D721Med (cell line): ENCODE measurements at regions not wholly inside any gene's neighbourhood (a gene's known extent, or its start where the extent isn't known, plus 50 kb on each side); places are given as distances from the start of the nearest gene placed in this dataset.

Source experiments
- DNase-seq: peaks from one replicate; pipeline ENCODE4 v3.0.0; 2011; ENCODE audit warnings: low spot score; ENCODE audit not compliant: insufficient read length
- FAIRE-seq: peaks from 2 replicates; lab custom pipeline; 2011; peaks lifted over from hg19 to GRCh38; lab: Jason Lieb, UNC
- CTCF ChIP-seq: IDR thresholded peaks from 2 replicates; pipeline ENCODE4 v1.5.1; 2012; ENCODE audit warnings: mild to moderate bottlenecking, control low read depth; ENCODE audit not compliant: insufficient read depth; ENCODE audit errors: missing control alignments

GRCh38 chr21:19508442-19508841, 1104.9 kb upstream of the TMPRSS15 start:
- DNase-seq, result no peak
- no peak for TF ChIP-seq CTCF
- no peak for FAIRE-seq

GRCh38 chr21:19508844-19509243, 1105.3 kb upstream of the TMPRSS15 start:
- TF ChIP-seq CTCF, result no peak
- no peak for FAIRE-seq

GRCh38 chr21:19510057-19510456, 1106.5 kb upstream of the TMPRSS15 start:
- FAIRE-seq (no peak), DNase-seq (no peak)
- TF ChIP-seq CTCF, result no peak

More at GRCh38 chr21:19508844-19509243, 1105.3 kb upstream of the TMPRSS15 start:
- DNase-seq, result no peak

- TF ChIP-seq CTCF, result no peak
- FAIRE-seq, result no peak
- DNase-seq, result no peak
Observed at GRCh38 chr21:19510653-19511052, 1107.1 kb upstream of the TMPRSS15 start.

GRCh38 chr21:19522381-19522780, 1118.8 kb upstream of the TMPRSS15 start:
- FAIRE-seq, result no peak
- no peak for TF ChIP-seq CTCF
- DNase-seq, result no peak

- DNase-seq, result no peak
- peak; percentile 51 for FAIRE-seq
- no peak for TF ChIP-seq CTCF
Observed at GRCh38 chr21:19523061-19523460, 1119.5 kb upstream of the TMPRSS15 start.

GRCh38 chr21:19523746-19524145, 1120.2 kb upstream of the TMPRSS15 start:
- DNase-seq (no peak), FAIRE-seq (no peak)
- TF ChIP-seq CTCF, result no peak
